SK-N-SH treated with all-trans-retinoic acid at 6 μM for 48 hours (cell line): ENCODE measurements at regions not wholly inside any gene's neighbourhood (a gene's known extent, or its start where the extent isn't known, plus 50 kb on each side); places are given as distances from the start of the nearest gene placed in this dataset.

Experiments used
- ATAC-seq: fragments of 200-7000 bp; cut with Tn5 transposase; 3 replicates; pipeline ENCODE4 v1.9.1; 2020; ENCODE audit warnings: mild to moderate bottlenecking, moderate library complexity
- ARNTL ChIP-seq: fragments of 450-650 bp; formaldehyde crosslinking; IDR thresholded peaks from 2 replicates; pipeline ENCODE4 v1.5.0; 2020; ENCODE audit warnings: low read depth, mild to moderate bottlenecking, moderate library complexity, borderline replicate concordance
- BACH2 ChIP-seq: fragments of 250-450 bp; sonication (Bioruptor Pico); IDR thresholded peaks from 2 replicates; pipeline ENCODE4 v1.9.0; 2021; ENCODE audit warnings: mild to moderate bottlenecking, borderline replicate concordance
- CREB5 ChIP-seq: fragments of 250-450 bp; sonication (Bioruptor Pico); IDR thresholded peaks from 2 replicates; pipeline ENCODE4 v1.5.1; 2020; ENCODE audit warnings: low read depth, mild to moderate bottlenecking, moderate library complexity
- CSDC2 ChIP-seq: fragments of 250-450 bp; sonication (Bioruptor Pico); IDR thresholded peaks from 2 replicates; pipeline ENCODE4 v1.5.0; 2020; ENCODE audit warnings: mild to moderate bottlenecking, moderate library complexity
- CSRNP3 ChIP-seq: fragments of 250-450 bp; sonication (Bioruptor Pico); IDR thresholded peaks from 2 replicates; pipeline ENCODE4 v1.5.1; 2021; ENCODE audit warnings: mild to moderate bottlenecking, moderate library complexity
- ESRRG ChIP-seq: fragments of 250-450 bp; sonication (Bioruptor Pico); IDR thresholded peaks from 2 replicates; pipeline ENCODE4 v1.6.1; 2021; ENCODE audit warnings: mild to moderate bottlenecking
- GLIS3 ChIP-seq: fragments of 250-450 bp; sonication (Bioruptor Pico); IDR thresholded peaks from 2 replicates; pipeline ENCODE4 v1.5.0; 2020; ENCODE audit warnings: mild to moderate bottlenecking, moderate library complexity
- ISL1 ChIP-seq: fragments of 250-450 bp; sonication (Bioruptor Pico); IDR thresholded peaks from 2 replicates; pipeline ENCODE4 v2.1.2; 2022; ENCODE audit warnings: mild to moderate bottlenecking, moderate library complexity
- OSR1 ChIP-seq: fragments of 250-450 bp; sonication (Bioruptor Pico); IDR thresholded peaks from 2 replicates; pipeline ENCODE4 v1.8.0; 2022; ENCODE audit warnings: moderate library complexity, mild to moderate bottlenecking, inconsistent platforms
- PATZ1 ChIP-seq: fragments of 250-450 bp; sonication (Bioruptor Pico); IDR thresholded peaks from 2 replicates; pipeline ENCODE4 v1.8.0; 2020; ENCODE audit warnings: mild to moderate bottlenecking, moderate library complexity, borderline replicate concordance
- POU6F1 ChIP-seq: fragments of 250-450 bp; sonication (Bioruptor Pico); IDR thresholded peaks from 2 replicates; pipeline ENCODE4 v1.8.0; 2021; ENCODE audit warnings: low read depth, mild to moderate bottlenecking, moderate library complexity, borderline replicate concordance
- PPARA ChIP-seq: fragments of 250-450 bp; sonication (Bioruptor Pico); IDR thresholded peaks from 2 replicates; pipeline ENCODE4 v1.5.0; 2020; ENCODE audit warnings: mild to moderate bottlenecking, borderline replicate concordance
- RARB ChIP-seq: fragments of 250-450 bp; sonication (Bioruptor Pico); IDR thresholded peaks from 2 replicates; pipeline ENCODE4 v1.8.0; 2021; ENCODE audit warnings: mild to moderate bottlenecking, moderate library complexity
- SNAI2 ChIP-seq: fragments of 250-450 bp; sonication (Bioruptor Pico); IDR thresholded peaks from 2 replicates; pipeline ENCODE4 v1.5.0; 2020; ENCODE audit warnings: mild to moderate bottlenecking, moderate library complexity
- TCF4 ChIP-seq: fragments of 250-450 bp; sonication (Bioruptor Pico); IDR thresholded peaks from 2 replicates; pipeline ENCODE4 v1.8.0; 2021; ENCODE audit warnings: mild to moderate bottlenecking, moderate library complexity, borderline replicate concordance
- TOX ChIP-seq: fragments of 250-450 bp; sonication (Bioruptor Pico); IDR thresholded peaks from 2 replicates; pipeline ENCODE4 v1.8.0; 2021; ENCODE audit warnings: mild to moderate bottlenecking, moderate library complexity, borderline replicate concordance
- TSHZ2 ChIP-seq: fragments of 250-450 bp; sonication (Bioruptor Pico); IDR thresholded peaks from 2 replicates; pipeline ENCODE4 v1.5.0; 2020; ENCODE audit warnings: mild to moderate bottlenecking, moderate library complexity
- ZC3H10 ChIP-seq: fragments of 250-450 bp; sonication (Bioruptor Pico); IDR thresholded peaks from 2 replicates; pipeline ENCODE4 v1.5.1; 2021; ENCODE audit warnings: mild to moderate bottlenecking, moderate library complexity
- ZFP3 ChIP-seq: fragments of 250-450 bp; sonication (Bioruptor Pico); IDR thresholded peaks from 2 replicates; pipeline ENCODE4 v1.5.0; 2020; ENCODE audit warnings: mild to moderate bottlenecking, moderate library complexity
- ZFP30 ChIP-seq: fragments of 450-650 bp; formaldehyde crosslinking; IDR thresholded peaks from 2 replicates; pipeline ENCODE4 v1.5.0; 2022; ENCODE audit warnings: mild to moderate bottlenecking, moderate library complexity
- ZNF70 ChIP-seq: fragments of 450-650 bp; formaldehyde crosslinking; IDR thresholded peaks from 2 replicates; pipeline ENCODE4 v1.5.0; 2020; ENCODE audit warnings: mild to moderate bottlenecking, moderate library complexity

GRCh38 chr6:10166031-10166430 lies 248.8 kb downstream of the TFAP2A start:
- TF ChIP-seq GLIS3 (CRISPR knock-in tag) (no peak), ARNTL (CRISPR knock-in tag) (no peak), SNAI2 (CRISPR knock-in tag) (no peak), CREB5 (no peak), PATZ1 (CRISPR knock-in tag) (no peak), OSR1 (CRISPR knock-in tag) (no peak), RARB (CRISPR knock-in tag) (no peak), ZFP30 (no peak), BACH2 (CRISPR knock-in tag) (no peak), ZFP3 (CRISPR knock-in tag) (no peak), TCF4 (CRISPR knock-in tag) (no peak), ZC3H10 (CRISPR knock-in tag) (no peak), ESRRG (CRISPR knock-in tag) (no peak), TOX (CRISPR knock-in tag) (no peak), POU6F1 (CRISPR knock-in tag) (no peak), TSHZ2 (CRISPR knock-in tag) (no peak), ISL1 (no peak), CSDC2 (CRISPR knock-in tag) (no peak), PPARA (CRISPR knock-in tag) (no peak)
- ATAC-seq = no peak

- ATAC-seq = no peak
- TF ChIP-seq CSRNP3 (no peak), CREB5 (no peak), ZNF70 (CRISPR knock-in tag) (no peak), ZFP30 (no peak), POU6F1 (CRISPR knock-in tag) (no peak), ARNTL (CRISPR knock-in tag) (no peak)
Measured at GRCh38 chr6:10163203-10163962, 251.5 kb downstream of the TFAP2A start.
